ENCODE measurements at regions not wholly inside any gene's neighbourhood (a gene's known extent, or its start where the extent isn't known, plus 50 kb on each side); places are given as distances from the start of the nearest gene placed in this dataset.

- Histone ChIP-seq H4K91ac (replicated peaks; ENCODE audit: insufficient read length, low read length) (no peak overlapping the region), H2AFZ (ENCODE audit: low read length) (no peak overlapping the region), H3K23ac (ENCODE audit: insufficient read length) (no peak overlapping the region), H3K23me2 (ENCODE audit: low read depth, low read length) (no peaks in the 10 kb centered on the region), H3K9me3 (ENCODE audit: insufficient read depth in 2 of 2, low read depth in 1 of 2, low read length in 1 of 2) (peaks cover 6 to 7% of the 10 kb centered on the region in 2 experiments; a peak in 3 of 4 replicates), H3K36me3 (ENCODE audit: control insufficient read depth in 2 of 4, insufficient read depth in 4 of 4, low read length in 3 of 4) (no peaks in the 10 kb centered on the region), H4K5ac (ENCODE audit: insufficient read length, low read depth, low read length) (no peak overlapping the region), H3K79me1 (ENCODE audit: low read depth, low read length) (no peaks in the 10 kb centered on the region), H2BK5ac (ENCODE audit: low read depth, low read length) (no peak overlapping the region), H3K56ac (replicated peaks; ENCODE audit: insufficient read length, low read depth, low read length) (no peak overlapping the region), H2BK120ac (replicated peaks; ENCODE audit: low read depth, low read length) (no peak overlapping the region), H2AK5ac (ENCODE audit: low read depth, low read length) (no peak overlapping the region), H3K4me3 (ENCODE audit: extremely low read depth in 1 of 4, insufficient read depth in 2 of 4, low read depth in 3 of 4, low read length in 4 of 4) (no peak overlapping the region), H3K27me3 (replicated peaks in 1 of 4; ENCODE audit: control insufficient read depth in 3 of 4, extremely low read depth in 1 of 4, insufficient read depth in 3 of 4, low read length in 3 of 4) (peaks cover 0 to 1% (median 0%) of the 10 kb centered on the region in 4 experiments; a peak in 1 of 7 replicates), H3K4me2 (ENCODE audit: insufficient read depth in 1 of 2, low read depth in 2 of 2, low read length in 2 of 2) (no peak overlapping the region), H3K9ac (replicated peaks in 1 of 4; ENCODE audit: extremely low read depth in 1 of 4, low read depth in 3 of 4, low read length in 3 of 4) (no peak overlapping the region), H2BK15ac (ENCODE audit: low read length) (no peak overlapping the region), H3K4me1 (replicated peaks in 1 of 4; ENCODE audit: control insufficient read depth in 3 of 4, insufficient read depth in 4 of 4, low read length in 3 of 4) (no peaks in the 10 kb centered on the region), H4K8ac (ENCODE audit: extremely low read depth, insufficient read depth, low read length) (no peak overlapping the region), H3K79me2 (ENCODE audit: control insufficient read depth in 1 of 2, insufficient read depth in 2 of 2, low read length in 2 of 2) (no peaks in the 10 kb centered on the region), H3K14ac (ENCODE audit: insufficient read length) (no peak overlapping the region), H3K18ac (ENCODE audit: extremely low read depth, low read length) (no peak overlapping the region), H2BK20ac (ENCODE audit: low read length) (no peak overlapping the region), H3K27ac (ENCODE audit: low read depth, low read length) (no peak overlapping the region), H3K4ac (replicated peaks; ENCODE audit: insufficient read length, low read depth, low read length) (no peak overlapping the region), H2BK12ac (ENCODE audit: low read depth, low read length) (no peak overlapping the region), H4K20me1 (replicated peaks in 1 of 2; ENCODE audit: control insufficient read depth in 1 of 2, insufficient read depth in 2 of 2, low read length in 2 of 2) (no peaks in the 10 kb centered on the region)
- CTCF ChIA-PET (ENCODE audit: partially characterized antibody), result interaction anchor here (0.6 to 0.8 kb wide), 3 partner anchors 9 to 263 kb away, joined by 3 to 5 read pairs (median 3); no protein-coding TSS in a partner anchor
- POLR2A ChIA-PET (ENCODE audit: partially characterized antibody), result no interaction called here
- FAIRE-seq (no peak), DNase-seq (ENCODE audit: low read depth in 1 of 2, low spot score in 2 of 2) (no peak)
- TF ChIP-seq TCF12 (IDR thresholded peaks at IDR 0.05; ENCODE audit: low read depth, low read length), result no peak
- TF ChIP-seq TAF7 (optimal IDR thresholded peaks at IDR 0.05; ENCODE audit: borderline replicate concordance, low read depth, low read length), result no peak
- TF ChIP-seq POU5F1 (IDR thresholded peaks at IDR 0.05; ENCODE audit: low read depth, low read length), result no peak
These were observed 562.4 kb upstream of the CDH11 start for GRCh38 chr16:65684230-65684629.

Measured in H1 (cell line).